HG03064 (cell line): ENCODE measurements at regions not wholly inside any gene's neighbourhood (a gene's known extent, or its start where the extent isn't known, plus 50 kb on each side); places are given as distances from the start of the nearest gene placed in this dataset.

Experiments
- ATAC-seq: cut with Tn5 transposase; IDR thresholded peaks from one replicate; pipeline ENCODE4 v1.9.1; 2021; ENCODE audit warnings: low read depth; ENCODE audit not compliant: unreplicated experiment

GRCh38 chr20:22506827-22507226 is 77.5 kb downstream of the FOXA2 start:
- ATAC-seq = no peak

- ATAC-seq = no peak
These were observed 79.5 kb downstream of the FOXA2 start for GRCh38 chr20:22504829-22505377.

DNA sequence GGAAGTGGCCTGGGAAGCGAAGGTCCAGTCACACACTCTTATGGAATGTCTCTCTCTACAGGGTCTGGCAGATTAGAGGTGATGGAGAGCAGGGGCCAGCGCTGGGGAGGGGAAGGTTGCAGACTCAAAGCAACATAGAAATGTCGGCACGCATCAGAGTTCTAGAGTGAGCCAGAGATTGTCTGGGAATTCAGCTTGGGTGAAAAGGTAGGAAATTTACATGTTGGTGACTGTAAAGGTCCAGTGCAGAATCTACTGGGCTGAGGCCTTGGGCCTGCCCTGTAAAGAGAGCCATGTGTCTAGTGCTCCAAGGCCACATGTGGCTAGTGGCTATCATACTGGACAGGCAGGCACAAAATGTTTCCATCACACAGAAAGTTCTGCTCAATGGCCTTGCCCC is 80.8 kb downstream of the FOXA2 start:
- ATAC-seq = no peak

DNA sequence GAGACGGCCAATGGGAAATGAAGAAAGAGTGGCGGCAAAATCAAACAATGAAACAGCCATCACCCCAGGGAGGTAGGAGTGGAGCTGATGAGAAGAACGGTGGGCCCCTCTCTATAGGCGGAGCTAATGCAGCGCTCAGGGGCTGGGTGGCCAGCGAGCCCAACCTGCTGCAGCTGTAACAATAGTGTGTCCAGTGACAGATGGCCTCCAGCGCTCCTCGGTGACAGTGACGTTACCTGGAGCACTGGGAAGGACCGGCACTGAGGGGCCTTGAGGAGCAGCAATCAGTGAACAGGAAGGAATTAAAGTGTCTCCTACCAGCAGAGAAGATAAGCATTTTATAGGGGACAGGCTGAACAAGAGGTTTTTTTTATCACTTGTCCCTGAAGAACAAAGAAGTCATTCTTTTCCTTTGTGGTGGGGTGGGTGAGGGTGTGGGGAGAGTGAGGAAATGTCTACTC is 81.6 kb downstream of the FOXA2 start:
- no peak for ATAC-seq

- no peak for ATAC-seq
These were observed 82.6 kb downstream of the FOXA2 start for GRCh38 chr20:22501566-22502344.

DNA sequence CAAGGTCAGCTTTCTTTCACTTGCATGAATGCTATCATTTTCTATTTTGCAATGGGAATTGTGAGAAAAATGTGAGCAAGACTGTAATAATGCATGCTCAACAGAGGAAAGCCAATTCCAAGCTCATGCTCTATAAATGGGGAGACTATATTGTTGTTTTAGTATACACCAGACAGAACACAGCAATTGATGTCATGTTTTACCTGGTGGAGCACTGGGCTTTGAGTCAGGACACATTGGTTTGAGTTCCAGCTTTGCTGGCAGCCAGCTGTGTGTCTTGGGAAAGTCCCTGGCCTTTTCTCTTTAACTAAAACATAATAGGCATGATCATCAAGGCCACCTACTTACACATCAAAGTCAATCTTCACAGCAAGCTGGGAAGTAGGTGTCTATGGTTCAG is 83.3 kb downstream of the FOXA2 start:
- ATAC-seq = no peak

- no peak for ATAC-seq
These were observed 84.7 kb downstream of the FOXA2 start for GRCh38 chr20:22499515-22500166.

DNA sequence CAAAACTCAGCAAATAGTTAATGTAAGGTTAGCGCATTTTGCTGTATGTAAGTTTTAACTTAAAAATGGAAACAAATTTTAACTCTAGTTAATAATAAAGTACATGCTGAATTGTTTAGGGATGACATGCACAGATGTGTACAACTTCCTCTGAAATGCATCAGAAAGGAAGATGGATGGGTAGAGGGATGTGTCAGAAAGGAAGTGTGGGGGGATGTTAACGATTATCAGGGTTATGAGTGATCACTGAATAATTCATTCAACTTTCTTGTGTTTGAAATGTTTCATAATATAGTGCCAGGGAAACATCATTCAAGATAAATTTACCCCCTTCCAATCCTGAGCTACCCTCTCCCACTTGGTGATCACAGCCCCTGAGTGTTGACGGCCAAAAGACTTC is 87.6 kb downstream of the FOXA2 start:
- ATAC-seq = no peak

DNA sequence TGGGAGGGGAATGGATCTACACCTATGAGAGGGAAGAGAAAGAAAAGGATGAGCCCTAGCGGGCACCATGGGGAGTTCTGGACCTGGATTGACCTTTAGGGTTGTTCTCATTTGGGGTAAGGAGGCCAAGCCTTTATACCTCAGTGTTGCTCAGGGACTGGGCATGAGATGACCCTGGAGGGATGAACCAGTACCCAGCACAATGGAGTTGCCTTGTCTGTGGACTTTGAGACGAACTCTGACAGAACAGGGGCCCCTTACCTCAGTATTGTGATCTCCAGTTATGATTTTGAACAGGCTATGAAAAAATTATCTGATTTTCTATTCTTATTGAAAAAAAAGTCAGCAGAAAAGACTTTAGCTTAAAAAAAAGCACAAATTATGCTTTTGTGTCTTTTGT is 88.6 kb downstream of the FOXA2 start:
- ATAC-seq = no peak

- ATAC-seq = no peak
These were observed 89.2 kb downstream of the FOXA2 start for GRCh38 chr20:22495172-22495571.

GRCh38 chr20:22492497-22492896 is 91.9 kb downstream of the FOXA2 start:
- no peak for ATAC-seq

DNA sequence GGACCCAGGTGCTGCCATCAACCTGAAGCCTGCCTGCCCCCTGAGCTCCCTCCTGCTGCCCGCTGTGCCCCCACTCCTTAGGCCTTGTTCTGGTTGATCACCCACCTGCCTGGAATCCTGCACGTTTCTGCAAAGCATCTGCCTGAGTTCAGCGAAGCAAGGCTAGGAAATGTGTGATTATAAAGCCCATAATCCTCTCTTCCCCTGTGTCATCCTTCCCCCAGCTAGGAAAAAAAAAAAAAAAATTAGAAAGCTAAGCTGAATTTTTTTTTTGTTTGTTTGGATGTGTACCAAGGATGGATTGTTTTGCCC is 93.2 kb downstream of the FOXA2 start:
- no peak for ATAC-seq

DNA sequence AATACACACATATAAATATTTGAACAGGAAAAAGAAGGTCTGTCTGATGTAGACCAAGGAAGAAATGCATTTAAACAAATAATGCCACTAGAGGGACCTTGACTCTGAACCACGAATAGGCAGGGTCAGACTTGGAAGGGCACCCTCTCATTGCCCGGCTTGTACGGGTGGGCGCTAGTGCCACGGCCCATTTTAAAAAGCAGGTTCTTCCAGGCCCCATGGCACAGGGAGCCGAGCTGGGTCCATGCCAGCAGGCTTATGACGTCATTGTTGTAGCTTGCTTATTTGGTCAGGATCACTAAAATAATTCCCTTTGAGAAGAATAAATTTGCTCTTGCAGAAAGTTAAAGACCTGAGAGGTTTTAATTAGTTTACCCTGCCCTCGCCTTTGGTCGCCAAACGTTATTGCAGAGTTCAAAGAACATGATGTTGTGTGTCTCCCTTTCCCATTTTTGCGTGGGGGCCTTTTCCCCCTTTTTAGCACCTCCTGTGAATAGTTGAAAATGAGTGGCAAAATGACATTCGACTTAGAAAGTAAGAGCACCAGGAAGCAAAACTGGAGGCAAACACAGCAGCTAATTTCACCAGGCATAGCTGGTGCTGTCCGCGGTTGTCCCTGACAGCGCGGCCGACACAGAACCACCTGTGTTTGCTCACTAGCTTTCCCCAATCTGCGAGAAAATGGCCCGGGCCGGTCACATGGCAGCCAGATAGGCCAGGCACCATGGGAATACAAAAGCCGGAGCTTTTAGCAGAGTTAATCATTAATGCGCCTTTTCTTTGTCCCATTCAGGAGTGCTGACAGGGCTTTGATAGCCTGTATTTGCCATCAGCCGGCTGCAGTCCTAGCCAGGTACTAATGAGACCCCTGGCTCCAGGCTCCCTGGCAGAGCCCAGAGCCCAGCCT is 93.8 kb downstream of the FOXA2 start:
- no peak for ATAC-seq

GRCh38 chr20:22489626-22490286 is 94.6 kb downstream of the FOXA2 start:
- no peak for ATAC-seq

DNA sequence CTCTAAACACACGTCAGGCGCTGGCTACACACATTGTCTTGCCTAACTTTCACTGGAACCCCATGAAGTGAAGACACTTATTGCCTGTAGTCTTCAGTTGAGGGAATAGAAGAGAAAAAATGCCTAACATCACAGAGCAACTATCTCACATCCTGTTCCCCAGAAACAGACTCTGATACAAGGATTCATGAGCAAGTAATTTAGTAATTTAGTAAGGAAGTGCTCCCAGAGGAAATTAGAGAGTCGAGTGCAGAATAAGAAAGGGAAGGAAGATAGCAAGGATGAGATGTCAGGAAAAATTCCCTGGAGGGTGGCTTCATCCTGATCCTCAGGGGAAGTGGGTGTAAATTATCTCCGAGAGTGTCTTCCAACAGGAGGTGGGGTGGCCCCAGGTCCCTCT is 104.0 kb downstream of the FOXA2 start:
- ATAC-seq = no peak

DNA sequence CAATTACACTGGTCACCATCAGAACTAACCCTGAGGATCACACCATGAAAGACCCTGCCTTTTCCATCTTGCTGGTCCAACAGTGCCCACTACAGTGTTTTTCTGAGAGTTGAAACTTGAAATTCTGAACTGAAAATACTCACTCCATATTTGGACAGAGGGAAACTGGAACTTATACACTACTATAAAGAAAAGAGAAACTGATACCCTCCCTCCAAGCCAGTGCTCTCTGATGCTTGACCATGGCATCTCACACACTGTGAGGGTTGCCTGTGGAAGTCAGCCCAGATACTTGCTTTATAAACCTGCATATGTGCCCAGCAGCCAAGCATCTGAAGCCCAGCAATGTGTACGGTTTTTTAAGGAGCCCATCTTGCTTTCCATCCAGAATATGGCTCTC is 108.7 kb downstream of the FOXA2 start:
- no peak for ATAC-seq

- ATAC-seq = no peak
These were observed 110.1 kb downstream of the FOXA2 start for GRCh38 chr20:22474224-22474623.

DNA sequence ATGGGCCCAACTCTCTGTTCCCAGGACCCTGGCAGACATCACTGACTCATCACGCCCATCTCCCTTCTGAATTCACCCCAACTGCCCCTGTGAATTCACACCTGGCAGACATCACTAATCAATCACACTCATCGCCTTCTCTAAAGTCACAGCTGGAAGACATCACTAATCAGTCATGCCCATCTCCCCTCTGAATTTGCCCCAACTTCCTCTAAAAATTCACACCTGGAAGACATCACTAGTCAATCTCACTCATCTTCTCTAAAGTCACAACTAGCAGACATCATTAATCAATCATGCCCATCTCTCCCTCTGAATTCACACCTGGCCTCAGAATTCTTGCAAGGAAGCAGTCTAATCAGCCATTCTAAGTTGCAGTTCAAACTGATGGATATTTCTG is 111.1 kb downstream of the FOXA2 start:
- no peak for ATAC-seq

- no peak for ATAC-seq
These were observed 111.8 kb downstream of the FOXA2 start for GRCh38 chr20:22472447-22473100.
